HepG2 (cell line): ENCODE measurements at regions not wholly inside any gene's neighbourhood (a gene's known extent, or its start where the extent isn't known, plus 50 kb on each side); places are given as distances from the start of the nearest gene placed in this dataset.

Source experiments
- ATAC-seq: fragments of 200-7000 bp; cut with Tn5 transposase; 3 replicates; pipeline ENCODE4 v1.9.1; 2020; ENCODE audit warnings: mild to moderate bottlenecking, moderate library complexity
- BruUV-seq: library from RNA; stranded (reverse); fragments of 400-500 nt; replicated peaks from 2 replicates; lab custom pipeline; 2021; lab: Mats Ljungman, UMichigan
- CTCF ChIA-PET: fragments of 300-600 bp; formaldehyde crosslinking; extraction: SDS; loops from one replicate; lab custom pipeline; 2021; ENCODE audit warnings: low total read pairs, inconsistent platforms, low intra/inter-chr PET ratio; lab: Yijun Ruan, JAX
- POLR2A ChIA-PET: fragments of 350-600 bp; sonication (Branson Sonifier 250); formaldehyde crosslinking; loops from one replicate; lab custom pipeline; 2020; ENCODE audit warnings: antibody characterized with exemption, inconsistent platforms; lab: Yijun Ruan, JAX
- DNase-seq: peaks from one replicate; pipeline ENCODE4 v3.0.0-alpha.2; 2015; ENCODE audit warnings: low spot score
- FAIRE-seq: peaks from 3 replicates; lab custom pipeline; 2011; peaks lifted over from hg19 to GRCh38; lab: Jason Lieb, UNC
- H2AFZ ChIP-seq: one replicate; pipeline ENCODE4 v1.6.1; 2011; ENCODE audit warnings: low read length, inconsistent platforms
- H3K27ac ChIP-seq: fragments of 300-600 bp; 3 replicates; pipeline ENCODE4 v1.8.0; 2011; ENCODE audit warnings: mixed run types, mild to moderate bottlenecking, mixed read lengths, low read length, inconsistent platforms; ENCODE audit not compliant: insufficient read depth; ENCODE audit errors: extremely low read length
- H3K27me3 ChIP-seq, 2 experiments: fragments of 200-600 bp in 1 of 2; 2 replicates in 1 of 2; 3 replicates in 1 of 2; pipeline versions ENCODE4 v1.6.0 to v1.8.0; 2011; ENCODE audit warnings: low read length in 2 of 2, mild to moderate bottlenecking in 2 of 2, moderate library complexity in 2 of 2, inconsistent platforms in 1 of 2; ENCODE audit not compliant: insufficient read depth in 2 of 2, control insufficient read depth in 1 of 2
- H3K36me3 ChIP-seq, 2 experiments: fragments of 200-600 bp in 1 of 2; replicated peaks in 1 of 2; 2 replicates in 1 of 2; 3 replicates in 1 of 2; pipeline versions ENCODE4 v1.5.1 to v1.8.0; 2011; ENCODE audit warnings: low read length in 2 of 2, inconsistent platforms in 1 of 2; ENCODE audit not compliant: insufficient read depth in 2 of 2, control insufficient read depth in 1 of 2
- H3K4me1 ChIP-seq: 2 replicates; pipeline ENCODE4 v1.5.1; 2012; ENCODE audit warnings: low read length, inconsistent platforms; ENCODE audit not compliant: insufficient read depth
- H3K4me2 ChIP-seq: 2 replicates; pipeline ENCODE4 v1.6.0; 2011; ENCODE audit warnings: low read depth, low read length, inconsistent platforms
- H3K4me3 ChIP-seq, 3 experiments: fragments of 200-600 bp in 1 of 3; sonication (generic), shearing (Covaris generic) in 1 of 3; replicated peaks in 1 of 3; 2 replicates each; pipeline ENCODE4 v1.5.1; 2011 to 2016; ENCODE audit warnings: low read length in 3 of 3, inconsistent platforms in 2 of 3, low read depth in 2 of 3, mild to moderate bottlenecking in 2 of 3, control low read depth in 1 of 3, mixed read lengths in 1 of 3; ENCODE audit not compliant: insufficient read depth in 1 of 3
- H3K79me2 ChIP-seq: one replicate; pipeline ENCODE4 v1.6.1; 2011; ENCODE audit warnings: low read length, inconsistent platforms; ENCODE audit not compliant: insufficient read depth
- H3K9ac ChIP-seq: 2 replicates; pipeline ENCODE4 v1.6.0; 2011; ENCODE audit warnings: mild to moderate bottlenecking, low read depth, low read length, inconsistent platforms; ENCODE audit not compliant: insufficient read depth
- H3K9me3 ChIP-seq: 2 replicates; pipeline ENCODE4 v1.5.1; 2012; ENCODE audit warnings: mild to moderate bottlenecking, low read length
- H4K20me1 ChIP-seq: 2 replicates; pipeline ENCODE4 v1.6.0; 2011; ENCODE audit warnings: inconsistent platforms, mild to moderate bottlenecking, low read length, moderate library complexity; ENCODE audit not compliant: insufficient read depth
- ADNP ChIP-seq: sonication (generic); formaldehyde crosslinking; IDR thresholded peaks from 2 replicates; pipeline ENCODE4 v1.4.0; 2020; ENCODE audit warnings: missing genetic modification reagents
- AFF4 ChIP-seq: sonication (generic); formaldehyde crosslinking; IDR thresholded peaks from 2 replicates; pipeline ENCODE4 v1.4.0; 2020; ENCODE audit warnings: missing genetic modification reagents
- CHD4 ChIP-seq: fragments of 200-600 bp; sonication (generic); IDR thresholded peaks from 2 replicates; pipeline ENCODE4 v1.7.0; 2017; ENCODE audit warnings: mild to moderate bottlenecking, low read length, borderline replicate concordance
- GABPA ChIP-seq, 2 experiments: IDR thresholded peaks; 2 replicates each; pipeline ENCODE4 v1.6.1; 2011 to 2016; ENCODE audit warnings: low read depth in 2 of 2, low read length in 1 of 2, missing biosample characterization in 1 of 2, missing genetic modification characterization in 1 of 2
- NCOA1 ChIP-seq: sonication (generic); formaldehyde crosslinking; IDR thresholded peaks from 2 replicates; pipeline ENCODE4 v1.9.0; 2021; ENCODE audit warnings: missing genetic modification reagents
- NR2F6 ChIP-seq, 2 experiments: IDR thresholded peaks; 2 replicates each; pipeline ENCODE4 v1.6.1; 2016; ENCODE audit warnings: antibody characterized with exemption in 1 of 2, mild to moderate bottlenecking in 1 of 2
- RBFOX2 ChIP-seq: fragments of 200-400 bp; formaldehyde crosslinking; IDR thresholded peaks from 2 replicates; pipeline ENCODE4 v1.6.1; 2017; ENCODE audit warnings: low read depth, mild to moderate bottlenecking, low read length
- ZNF180 ChIP-seq: sonication (generic); formaldehyde crosslinking; IDR thresholded peaks from 2 replicates; pipeline ENCODE4 v1.4.0; 2020; ENCODE audit warnings: low read depth, missing genetic modification reagents, borderline replicate concordance
- ZNF414 ChIP-seq: sonication (generic); formaldehyde crosslinking; IDR thresholded peaks from 2 replicates; pipeline ENCODE4 v1.5.0; 2020; ENCODE audit warnings: missing genetic modification reagents
- WGBS: methylation state at CpG from one replicate; pipeline ENCODE4 v1.1.6; 2017; ENCODE audit warnings: low lambda C conversion rate; 5-methylcytosine and 5-hydroxymethylcytosine counted together
- in situ Hi-C: cut with HindIII; loops from 2 replicates; pipeline ENCODE4 v1.10.0; 2017; ENCODE audit warnings: low pct_unique_long_range_greater_than_20kb; ENCODE audit not compliant: extremely low pct_ligation_motif_present
- intact Hi-C: fragments of 100-400 bp; cut with micrococcal nuclease; formaldehyde crosslinking; loops from one replicate; pipeline ENCODE4 v1.10.0; 2022; ENCODE audit not compliant: unreplicated experiment
- TF ChIP-seq, protein P1 (sequence below): IDR thresholded peaks from 2 replicates; pipeline ENCODE4 v1.6.1; 2016; ENCODE audit warnings: low read depth, borderline replicate concordance

DNA sequence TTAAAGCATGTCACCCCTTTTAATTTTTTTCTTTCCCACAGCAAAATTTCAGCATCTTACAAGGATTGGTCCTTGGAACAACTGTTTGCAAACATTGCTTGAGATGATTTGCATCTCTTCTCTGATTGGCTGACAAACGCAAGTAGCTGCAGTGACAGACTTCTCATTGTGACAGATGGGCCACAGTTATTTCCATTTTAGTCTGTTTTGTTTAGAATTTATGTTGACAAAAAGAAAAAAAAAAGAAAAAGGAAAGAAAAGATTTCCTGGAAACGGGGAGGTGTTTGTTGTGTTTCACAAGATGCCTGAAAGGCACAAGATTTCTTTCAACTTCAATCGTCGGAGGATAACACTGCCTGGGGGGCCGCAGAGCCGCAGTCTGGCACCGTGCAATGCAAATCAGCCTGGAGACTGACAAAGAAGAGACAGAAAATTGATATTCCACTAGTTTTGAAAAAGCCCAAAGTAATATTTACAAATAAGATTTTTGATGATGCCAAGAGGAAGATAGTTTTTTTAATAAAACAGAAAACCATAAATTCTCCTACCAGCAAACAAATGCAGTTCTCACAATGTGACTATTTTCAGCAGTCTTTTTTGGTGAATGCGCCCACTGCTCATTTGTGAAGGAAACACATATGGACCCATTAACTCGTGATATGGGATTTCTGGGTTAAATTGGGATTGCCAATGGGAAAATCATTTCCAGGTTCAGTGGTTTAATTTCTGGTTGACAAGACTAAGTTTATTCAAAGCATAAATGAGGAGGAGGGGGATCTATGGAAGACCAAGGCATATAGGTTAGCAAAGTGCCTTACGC is 296.2 kb upstream of the SMIM21 start (continued):
- TF ChIP-seq AFF4 (CRISPR knock-in tag) = no peak
- no peak for TF ChIP-seq RBFOX2
- no peak for TF ChIP-seq CHD4
- TF ChIP-seq GABPA (IDR thresholded peaks at IDR 0.05; ENCODE audit: low read depth, low read length) = no peak
- no peak for TF ChIP-seq GABPA (CRISPR knock-in tag; IDR thresholded peaks at IDR 0.05; ENCODE audit: low read depth)
- TF ChIP-seq ADNP (CRISPR knock-in tag) = no peak

DNA sequence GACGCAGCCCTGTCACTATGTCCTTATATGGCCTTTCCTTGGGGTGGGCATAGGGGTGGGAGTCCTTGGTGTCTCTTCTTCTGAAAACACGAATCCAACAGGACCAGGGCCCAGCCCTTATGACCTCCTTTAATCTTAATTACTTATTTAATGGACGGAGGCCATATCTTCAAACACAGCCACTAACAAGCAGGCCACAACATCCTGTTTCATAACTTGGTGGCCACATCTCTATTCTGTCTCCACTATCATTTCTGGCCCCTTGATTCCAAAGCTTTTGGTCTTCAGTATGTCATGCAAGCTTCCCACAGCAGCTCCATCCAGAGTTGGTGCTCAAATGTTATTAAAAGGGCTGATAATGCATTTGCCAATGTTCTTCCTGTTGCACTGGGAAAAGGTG is 287.3 kb upstream of the SMIM21 start:
- H3K4me1 ChIP-seq = no peaks in the 10 kb centered on the region
- no peak overlapping the region for H3K9ac ChIP-seq
- no peaks in the 10 kb centered on the region for H4K20me1 ChIP-seq
- H3K79me2 ChIP-seq = no peaks in the 10 kb centered on the region
- H3K36me3 ChIP-seq = no peaks in the 10 kb centered on the region
- in situ Hi-C loops = no loop called here
- 30% methylated on average over 3 of the region's 3 CpGs for WGBS
- no TSS peak for BruUV-seq
- H2AFZ ChIP-seq = no peak overlapping the region
- intact Hi-C loops = no loop called here
- DNase-seq (no peak), FAIRE-seq (no peak), ATAC-seq (no peak)
- POLR2A ChIA-PET = no interaction called here
- peaks cover 6% of the 10 kb centered on the region; the same call in 1 of the 2 replicates for H3K9me3 ChIP-seq
- CTCF ChIA-PET = no interaction called here
- H3K27me3 ChIP-seq = no peaks in the 10 kb centered on the region; a peak in 2 of 5 replicates
- no peak overlapping the region for H3K4me2 ChIP-seq
- H3K27ac ChIP-seq = no peak overlapping the region
- no peak overlapping the region for H3K4me3 ChIP-seq
- no peak for TF ChIP-seq NR2F6 (IDR thresholded peaks at IDR 0.05)
- TF ChIP-seq NR2F6 (CRISPR knock-in tag; IDR thresholded peaks at IDR 0.05) = no peak
- no peak for TF ChIP-seq NCOA1 (CRISPR knock-in tag)
- no peak for TF ChIP-seq ZNF180 (CRISPR knock-in tag)
- TF ChIP-seq, protein P1, sequence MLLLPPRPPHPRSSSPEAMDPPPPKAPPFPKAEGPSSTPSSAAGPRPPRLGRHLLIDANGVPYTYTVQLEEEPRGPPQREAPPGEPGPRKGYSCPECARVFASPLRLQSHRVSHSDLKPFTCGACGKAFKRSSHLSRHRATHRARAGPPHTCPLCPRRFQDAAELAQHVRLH (CRISPR knock-in tag) = no peak
- TF ChIP-seq ZNF414 = no peak
